ENCODE measurements at regions not wholly inside any gene's neighbourhood (a gene's known extent, or its start where the extent isn't known, plus 50 kb on each side); places are given as distances from the start of the nearest gene placed in this dataset.
"Not testable (repeated sequence)": the region's sequence is repeated elsewhere in the genome, so short reads cannot be mapped to it uniquely, and the experiment has no call there.

DNA sequence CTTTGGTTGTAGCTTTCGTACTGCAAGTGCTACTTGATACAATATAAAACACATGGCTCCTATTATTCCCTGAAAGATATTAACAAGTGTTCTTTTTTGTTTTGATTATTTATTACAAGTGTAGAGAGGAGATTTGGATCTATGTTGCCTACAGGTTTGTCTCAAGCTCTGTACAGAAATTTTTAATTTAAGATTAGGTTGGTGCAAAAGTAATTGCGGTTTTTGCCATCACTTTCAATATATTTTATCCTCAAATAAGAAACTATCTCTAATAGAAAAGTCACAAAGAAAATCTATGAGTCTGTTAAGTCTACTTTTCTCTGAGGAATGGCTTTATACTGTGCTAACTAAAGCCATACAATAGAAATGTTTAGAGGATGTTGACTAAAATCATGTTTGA, 1086.1 kb downstream of the GRM8 start:
- no peak for DNase-seq

- DNase-seq, result no peak
These were observed 1089.1 kb downstream of the GRM8 start for GRCh38 chr7:126163647-126164046.

DNA sequence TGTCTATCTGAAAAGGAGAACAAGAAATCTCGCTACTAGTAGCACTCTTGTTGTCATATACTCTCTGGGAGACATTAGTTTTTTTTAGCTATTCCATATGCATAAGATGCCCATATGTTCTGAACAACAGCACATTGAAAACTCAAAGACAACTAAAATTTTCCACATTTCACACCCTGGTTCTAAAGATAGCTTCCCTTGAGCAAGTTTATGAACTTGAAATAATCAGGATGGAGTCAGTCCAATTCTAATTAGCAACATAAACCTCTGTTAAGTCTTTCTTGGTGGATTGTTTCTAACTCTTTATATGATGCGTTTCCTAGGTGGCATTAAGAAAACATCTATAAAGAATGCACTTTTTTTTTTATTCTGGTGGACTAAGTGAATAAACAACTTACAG, 1095.3 kb downstream of the GRM8 start:
- DNase-seq, result no peak

GRCh38 chr7:126150278-126150958, 1102.3 kb downstream of the GRM8 start:
- DNase-seq, result no peak

DNA sequence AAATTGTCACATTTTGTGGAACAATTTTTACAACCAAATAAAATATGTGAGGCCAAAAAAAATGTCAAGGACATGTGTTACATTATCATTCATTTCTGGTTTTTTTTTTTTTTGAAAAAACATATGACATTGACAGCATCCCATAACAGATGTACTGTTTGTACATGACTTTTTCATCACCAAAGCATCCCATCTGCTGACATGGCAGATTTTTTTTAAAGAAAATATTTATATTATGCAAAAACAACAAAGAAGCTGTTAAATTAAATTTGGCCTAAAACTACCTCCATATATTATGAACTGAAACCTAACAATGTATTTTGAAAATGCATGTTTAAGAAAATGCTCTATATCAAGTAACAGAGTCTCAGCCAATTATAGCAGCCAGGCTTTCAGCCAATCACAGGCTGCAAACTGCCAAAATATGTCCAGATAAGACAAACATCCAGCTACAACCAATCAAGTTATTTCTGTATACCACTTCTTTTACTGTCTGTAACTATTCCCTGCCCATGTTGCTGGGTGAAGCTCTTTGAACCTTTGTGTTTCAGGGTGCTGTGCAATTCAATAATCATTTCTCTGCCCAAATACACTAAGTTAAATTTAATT, 1111.8 kb downstream of the GRM8 start:
- DNase-seq, result no peak

- DNase-seq, result no peak
These were observed 1132.8 kb downstream of the GRM8 start for GRCh38 chr7:126119981-126120380.

DNA sequence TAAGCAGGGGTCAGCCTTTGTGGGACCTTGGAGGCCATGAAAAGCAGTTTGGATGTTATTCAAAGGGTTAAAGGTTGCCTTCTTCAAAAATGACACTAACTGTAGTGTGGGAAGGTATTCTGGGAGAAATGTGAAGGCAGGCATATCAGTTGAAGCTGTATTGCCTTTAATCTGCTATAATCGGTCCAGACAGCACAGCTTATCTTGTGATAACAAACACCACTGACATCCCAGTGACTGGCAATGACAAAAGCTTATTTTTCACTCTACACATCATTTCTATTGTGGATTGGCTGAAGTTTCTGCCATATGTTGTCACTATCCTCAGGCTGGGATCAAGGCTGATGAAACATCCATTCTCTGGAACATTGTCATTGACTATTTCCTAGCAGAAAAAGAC, 1149.2 kb downstream of the GRM8 start:
- DNase-seq, result no peak

GRCh38 chr7:126083014-126083413, 1153.4 kb upstream of the POT1 start:
- DNase-seq, result no peak

GRCh38 chr7:126079581-126079980, 1150.0 kb upstream of the POT1 start:
- DNase-seq, result no peak

DNA sequence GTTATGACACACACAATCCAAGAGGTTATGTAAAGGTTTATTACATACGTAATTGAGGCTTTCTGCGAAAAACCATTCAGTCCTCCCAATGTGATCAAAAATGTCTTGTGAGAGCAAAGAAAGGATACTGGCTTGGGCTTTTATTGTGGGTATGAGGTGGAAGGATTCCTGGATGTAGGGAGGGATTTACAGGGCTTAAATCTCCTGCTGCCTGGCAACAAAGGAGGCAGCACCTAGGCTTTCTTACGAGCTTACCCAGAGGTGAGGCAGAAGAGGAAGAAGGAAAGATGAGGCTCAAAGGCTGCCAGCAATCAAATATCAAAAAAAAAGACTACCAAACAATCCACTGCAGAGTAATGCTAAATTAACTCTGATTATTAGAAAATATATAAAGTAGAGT, 1149.5 kb upstream of the POT1 start:
- no peak for DNase-seq

GRCh38 chr7:126065766-126066165, 1136.1 kb upstream of the POT1 start:
- DNase-seq, result no peak

- no peak for DNase-seq
These were observed 1128.4 kb upstream of the POT1 start for GRCh38 chr7:126057979-126058378.

DNA sequence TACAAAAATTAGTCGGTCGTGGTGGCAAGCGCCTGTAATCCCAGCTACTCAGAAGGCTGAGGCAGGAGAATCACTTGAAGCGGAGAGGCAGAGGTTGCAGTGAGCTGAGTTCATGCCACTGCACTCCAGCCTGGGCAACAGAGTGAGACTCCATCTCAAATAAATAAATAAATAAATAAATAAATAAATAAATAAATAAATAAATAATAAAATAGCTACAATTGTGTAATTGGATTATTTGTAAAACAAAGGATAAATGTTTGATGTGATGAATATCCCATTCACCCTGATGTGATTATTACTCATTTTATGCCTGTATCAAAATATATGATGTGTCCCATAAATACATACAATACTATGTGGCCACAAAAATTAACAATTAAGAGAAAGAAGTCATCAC, 1127.0 kb upstream of the POT1 start:
- DNase-seq, result not testable (repeated sequence)

DNA sequence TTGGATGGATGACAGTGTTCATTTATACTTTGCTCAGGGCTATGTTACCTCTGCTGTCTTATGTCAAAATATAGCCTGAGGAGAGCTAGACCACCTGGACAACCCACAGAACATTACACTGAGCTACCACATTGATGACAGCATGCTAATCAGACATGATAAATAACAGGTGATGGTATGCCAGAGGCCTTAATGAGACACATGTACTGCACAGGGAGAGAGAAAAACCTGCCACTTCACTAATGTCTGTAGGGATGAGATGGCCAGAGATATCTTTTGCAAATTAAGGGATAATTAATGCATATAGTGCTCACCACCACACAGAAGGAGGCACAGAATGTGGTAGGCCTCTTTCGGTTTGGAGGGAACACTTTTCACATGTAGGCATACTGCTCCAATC, 1122.6 kb upstream of the POT1 start:
- DNase-seq, result no peak

- DNase-seq, result no peak
These were observed 1115.0 kb upstream of the POT1 start for GRCh38 chr7:126044662-126045061.

- no peak for DNase-seq
These were observed 1111.8 kb upstream of the POT1 start for GRCh38 chr7:126041472-126041871.

- no peak for DNase-seq
These were observed 1110.8 kb upstream of the POT1 start for GRCh38 chr7:126040114-126041045.

GRCh38 chr7:126026421-126027088, 1096.9 kb upstream of the POT1 start:
- DNase-seq, result no peak

- no peak for DNase-seq
These were observed 1092.8 kb upstream of the POT1 start for GRCh38 chr7:126022452-126022851.

GRCh38 chr7:126016722-126017121, 1087.1 kb upstream of the POT1 start:
- DNase-seq, result no peak

DNA sequence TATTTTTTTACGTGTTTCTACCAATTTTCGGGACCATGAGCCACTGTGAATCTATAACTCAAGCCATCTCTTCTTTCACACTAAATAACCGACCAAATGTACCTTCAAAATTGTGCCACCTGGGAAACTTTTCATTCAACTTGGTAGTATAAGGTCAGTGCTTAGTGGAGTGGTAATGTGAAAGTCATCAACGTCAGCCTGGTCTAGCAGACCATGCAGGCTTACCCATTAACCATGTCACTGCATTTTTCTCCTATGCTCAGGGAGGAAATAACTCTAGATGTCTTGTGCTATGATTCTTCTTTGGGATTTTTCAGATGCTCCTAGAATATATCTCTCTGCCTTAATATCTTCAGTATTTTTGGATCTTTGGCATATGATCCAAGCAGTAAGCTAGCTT, 1075.4 kb upstream of the POT1 start:
- DNase-seq, result no peak

GRCh38 chr7:126001349-126001748, 1071.7 kb upstream of the POT1 start:
- DNase-seq, result no peak

DNA sequence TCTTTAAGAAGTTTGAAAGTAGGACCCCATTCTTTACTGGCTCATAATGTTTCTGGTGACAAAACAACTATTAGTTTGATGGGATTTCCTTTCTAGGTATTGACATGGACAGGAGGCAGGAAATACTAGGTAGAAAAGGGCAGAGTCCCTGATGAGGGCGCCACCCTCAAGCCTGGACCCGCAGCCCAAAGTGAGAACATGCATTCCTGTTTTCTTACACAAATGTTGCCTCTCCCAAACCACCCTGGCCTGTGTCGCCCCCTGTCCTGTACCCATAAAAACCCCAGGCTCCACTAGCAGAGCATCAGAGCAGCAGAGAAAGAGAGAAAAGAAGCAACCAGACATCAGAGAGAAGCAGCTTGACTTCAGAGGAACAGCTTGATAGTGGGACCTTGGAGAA, 1055.2 kb upstream of the POT1 start:
- no peak for DNase-seq
